ENCODE measurements at regions not wholly inside any gene's neighbourhood (a gene's known extent, or its start where the extent isn't known, plus 50 kb on each side); places are given as distances from the start of the nearest gene placed in this dataset.

DNA sequence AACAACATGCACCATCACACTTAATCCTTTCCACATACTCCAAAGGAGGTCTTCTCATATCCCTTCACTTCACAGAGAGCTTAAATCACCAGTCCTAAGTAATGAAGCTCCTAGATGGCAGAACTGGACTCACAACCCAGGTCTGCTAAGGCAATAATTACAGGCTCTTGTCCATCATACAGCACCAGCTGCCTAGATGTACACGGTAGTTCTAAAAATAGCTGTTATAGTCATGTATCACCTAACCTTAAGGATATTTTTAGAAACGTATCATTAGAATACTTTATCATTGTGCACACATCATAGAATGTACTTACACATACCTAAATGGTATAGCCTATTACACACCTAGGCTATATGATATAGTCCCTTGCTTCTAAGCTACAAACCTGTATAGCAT is 644.6 kb upstream of the RGMB start:
- TF ChIP-seq, protein P1, sequence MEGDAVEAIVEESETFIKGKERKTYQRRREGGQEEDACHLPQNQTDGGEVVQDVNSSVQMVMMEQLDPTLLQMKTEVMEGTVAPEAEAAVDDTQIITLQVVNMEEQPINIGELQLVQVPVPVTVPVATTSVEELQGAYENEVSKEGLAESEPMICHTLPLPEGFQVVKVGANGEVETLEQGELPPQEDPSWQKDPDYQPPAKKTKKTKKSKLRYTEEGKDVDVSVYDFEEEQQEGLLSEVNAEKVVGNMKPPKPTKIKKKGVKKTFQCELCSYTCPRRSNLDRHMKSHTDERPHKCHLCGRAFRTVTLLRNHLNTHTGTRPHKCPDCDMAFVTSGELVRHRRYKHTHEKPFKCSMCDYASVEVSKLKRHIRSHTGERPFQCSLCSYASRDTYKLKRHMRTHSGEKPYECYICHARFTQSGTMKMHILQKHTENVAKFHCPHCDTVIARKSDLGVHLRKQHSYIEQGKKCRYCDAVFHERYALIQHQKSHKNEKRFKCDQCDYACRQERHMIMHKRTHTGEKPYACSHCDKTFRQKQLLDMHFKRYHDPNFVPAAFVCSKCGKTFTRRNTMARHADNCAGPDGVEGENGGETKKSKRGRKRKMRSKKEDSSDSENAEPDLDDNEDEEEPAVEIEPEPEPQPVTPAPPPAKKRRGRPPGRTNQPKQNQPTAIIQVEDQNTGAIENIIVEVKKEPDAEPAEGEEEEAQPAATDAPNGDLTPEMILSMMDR (IDR thresholded peaks at IDR 0.05) = no peak

DNA sequence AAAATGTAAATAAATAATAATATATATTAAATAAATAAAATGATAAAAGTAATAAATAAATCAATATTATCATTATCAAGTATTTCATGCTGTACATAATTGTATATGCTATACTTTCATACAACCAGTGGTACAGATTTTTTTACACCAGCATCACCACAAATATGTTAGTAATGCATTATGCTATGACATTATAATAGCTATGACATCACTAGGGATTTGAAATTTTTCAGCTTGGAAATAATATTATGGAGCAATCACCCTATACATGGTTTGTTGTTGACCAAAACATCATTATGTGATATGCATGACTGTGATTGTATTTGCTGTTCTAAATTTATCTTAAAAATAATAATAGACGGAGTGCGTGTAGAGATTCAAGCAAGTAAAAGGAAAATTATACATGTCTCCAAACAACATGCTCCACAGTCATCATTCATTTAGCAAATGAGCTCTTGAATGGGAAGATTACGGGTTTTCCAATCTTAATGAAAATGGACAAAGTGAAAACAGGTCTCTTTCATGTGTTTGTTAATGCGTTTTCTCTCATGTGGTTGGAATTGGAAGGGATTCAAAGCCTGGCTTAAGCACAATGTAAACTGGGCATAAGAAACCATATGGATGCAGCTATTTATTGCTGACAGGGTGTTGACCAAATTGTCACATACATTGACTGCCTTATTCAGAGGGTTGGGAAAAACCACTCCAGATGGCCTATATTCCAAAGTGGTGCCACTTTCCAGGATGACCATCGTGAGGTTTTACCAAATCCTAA is 643.0 kb upstream of the RGMB start:
- TF ChIP-seq, protein P1 (IDR thresholded peaks at IDR 0.05) = no peak

DNA sequence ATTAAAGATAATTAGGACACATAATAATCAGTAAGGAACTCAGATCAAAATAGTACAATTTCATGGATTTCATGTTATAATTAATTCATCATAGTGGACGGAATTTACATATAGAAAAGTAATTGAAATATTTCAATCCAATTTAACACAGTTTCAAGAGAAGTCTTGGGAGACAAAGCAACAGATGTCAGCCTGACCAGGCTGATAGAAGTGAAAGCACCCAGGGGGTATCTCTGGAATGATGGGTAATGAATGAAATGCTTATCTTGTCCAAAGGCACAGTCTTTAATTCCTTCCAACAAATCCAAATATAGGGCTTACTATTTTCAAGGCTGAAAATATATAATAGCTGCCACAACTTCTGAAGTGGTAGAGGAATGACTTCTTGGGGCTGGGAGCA is 629.3 kb upstream of the RGMB start:
- TF ChIP-seq, protein P1 (IDR thresholded peaks at IDR 0.05) = no peak

DNA sequence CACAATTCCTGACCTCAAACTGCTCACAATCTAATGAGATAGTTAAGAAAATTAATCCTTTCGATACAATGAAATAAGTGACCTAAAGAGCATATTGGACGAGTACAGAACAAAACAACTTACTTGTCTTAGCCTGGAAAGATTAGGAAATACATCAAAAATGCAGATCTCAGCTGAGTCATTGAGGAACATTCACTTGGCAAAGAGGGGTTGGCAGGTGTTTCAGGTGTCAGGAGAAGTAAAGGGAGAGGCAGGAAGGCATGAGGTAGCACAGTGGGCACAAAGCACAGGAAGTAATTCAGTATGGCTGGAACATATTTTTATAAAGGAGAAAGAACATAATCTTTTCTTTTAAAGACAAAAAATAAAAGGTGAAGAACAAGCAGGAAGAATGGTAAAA is 628.8 kb upstream of the RGMB start:
- TF ChIP-seq, protein P1 (IDR thresholded peaks at IDR 0.05) = no peak

DNA sequence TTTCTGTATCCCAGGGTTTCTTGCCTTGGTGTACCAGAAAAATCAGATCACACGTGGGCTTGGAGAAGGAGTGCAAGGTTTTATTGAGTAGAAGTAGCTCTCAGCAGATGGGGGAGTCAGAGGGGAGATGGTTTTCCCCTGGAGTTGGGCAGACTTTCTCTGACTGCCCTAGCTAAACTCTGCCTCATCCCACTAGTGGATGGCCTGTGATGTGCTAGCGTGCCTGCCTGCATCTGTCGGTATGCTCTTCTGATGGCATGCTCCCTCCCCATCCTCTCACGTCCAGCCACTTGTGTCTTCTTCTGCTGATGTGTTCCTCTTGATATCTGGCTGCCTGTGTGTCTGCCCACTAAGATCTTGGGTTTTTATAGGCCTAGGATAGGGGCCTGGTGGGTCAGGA is 616.1 kb upstream of the RGMB start:
- TF ChIP-seq, protein P1 (IDR thresholded peaks at IDR 0.05) = no peak

DNA sequence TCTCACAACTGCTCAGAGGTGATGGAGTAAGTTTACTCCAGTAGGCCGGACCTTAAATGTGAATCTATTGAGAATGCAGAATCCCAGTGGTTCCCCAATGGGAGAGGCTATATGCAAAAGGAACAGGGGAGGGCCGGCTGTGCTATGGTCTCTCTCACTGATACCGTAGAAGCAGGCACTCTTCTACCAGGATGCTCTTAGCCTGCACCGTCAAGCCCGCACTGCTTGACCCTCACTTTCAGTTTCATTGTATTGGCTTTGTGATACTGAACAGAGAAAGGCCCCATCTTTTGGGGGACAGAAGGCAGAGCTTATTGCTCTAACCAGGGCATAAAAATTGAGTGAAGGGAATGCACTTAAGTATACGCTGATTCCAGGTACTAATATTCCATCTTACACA is 615.0 kb upstream of the RGMB start:
- TF ChIP-seq, protein P1 (IDR thresholded peaks at IDR 0.05) = no peak

DNA sequence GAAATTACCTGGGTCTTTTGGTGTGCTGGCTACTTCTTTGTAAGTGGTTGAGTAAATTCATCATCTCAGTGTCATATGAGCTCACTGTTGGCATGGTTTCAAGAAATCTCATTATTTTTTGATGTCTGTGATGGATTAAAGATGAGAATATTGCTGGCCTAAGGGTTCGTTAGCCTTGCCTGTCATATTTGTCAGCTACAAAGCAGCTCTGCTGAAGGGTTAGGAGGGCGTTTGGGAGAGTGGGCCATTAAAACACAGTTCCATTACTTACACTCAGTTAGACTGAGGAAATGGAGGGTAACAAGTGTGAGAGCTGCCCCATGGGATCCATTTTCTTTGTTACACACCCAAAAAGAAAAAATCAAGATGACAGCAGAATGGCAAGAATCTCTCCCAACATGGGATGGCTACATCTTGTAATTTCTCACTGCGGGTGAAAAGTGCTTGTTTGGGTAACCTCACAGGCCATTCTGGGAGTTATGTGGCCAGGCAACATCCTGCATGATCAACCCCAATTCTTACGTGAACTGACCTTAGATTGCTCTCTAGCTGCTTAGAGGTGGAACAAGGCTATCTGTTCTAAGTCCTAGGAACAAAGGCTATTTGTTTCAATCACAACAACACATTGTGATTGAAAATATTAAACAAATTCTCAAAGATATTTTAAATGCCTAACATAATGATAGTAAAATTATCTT is 609.5 kb upstream of the RGMB start:
- TF ChIP-seq, protein P1 (IDR thresholded peaks at IDR 0.05) = no peak
